GM12892 (cell line): ENCODE measurements at regions not wholly inside any gene's neighbourhood (a gene's known extent, or its start where the extent isn't known, plus 50 kb on each side); places are given as distances from the start of the nearest gene placed in this dataset.
"Not testable (repeated sequence)": the region's sequence is repeated elsewhere in the genome, so short reads cannot be mapped to it uniquely, and the experiment has no call there.

Experiments used
- DNase-seq: peaks from one replicate; pipeline ENCODE4 v3.0.0; 2011; ENCODE audit not compliant: insufficient read length
- FAIRE-seq: peaks from 2 replicates; lab custom pipeline; 2011; peaks lifted over from hg19 to GRCh38; lab: Jason Lieb, UNC
- POLR2A ChIP-seq: IDR thresholded peaks from 2 replicates; pipeline ENCODE4 v1.6.1; 2011; ENCODE audit warnings: low read depth, low read length, control low read depth
- POLR2AphosphoS5 ChIP-seq: IDR thresholded peaks from 2 replicates; pipeline ENCODE4 v1.6.1; 2011; ENCODE audit warnings: low read depth, low read length, control low read depth
- TAF1 ChIP-seq: IDR thresholded peaks from 2 replicates; pipeline ENCODE4 v1.6.1; 2011; ENCODE audit warnings: low read depth, mild to moderate bottlenecking, control low read depth, low read length, borderline replicate concordance

- DNase-seq, result no peak
- no peak for TF ChIP-seq POLR2AphosphoS5
- no peak for TF ChIP-seq TAF1
- no peak for TF ChIP-seq POLR2A
- no peak for FAIRE-seq
Observed at GRCh38 chr21:27795418-27795817, 828.5 kb upstream of the ADAMTS5 start.

- FAIRE-seq, result no peak
- TF ChIP-seq POLR2AphosphoS5 (no peak), POLR2A (no peak), TAF1 (no peak)
- no peak for DNase-seq
Observed at GRCh38 chr21:27793901-27794300, 827.0 kb upstream of the ADAMTS5 start.

- FAIRE-seq (no peak), DNase-seq (no peak)
- TF ChIP-seq POLR2AphosphoS5 (no peak), TAF1 (no peak), POLR2A (no peak)
Observed at GRCh38 chr21:27787046-27787445, 820.2 kb upstream of the ADAMTS5 start.

- TF ChIP-seq POLR2A (no peak), POLR2AphosphoS5 (no peak), TAF1 (no peak)
- DNase-seq, result no peak
- no peak for FAIRE-seq
Observed at GRCh38 chr21:27779606-27780005, 812.7 kb upstream of the ADAMTS5 start.

- TF ChIP-seq POLR2AphosphoS5 (no peak), TAF1 (no peak), POLR2A (no peak)
- no peak for FAIRE-seq
- DNase-seq, result no peak
Observed at GRCh38 chr21:27776925-27777553, 810.2 kb upstream of the ADAMTS5 start.

- DNase-seq, result no peak
- FAIRE-seq, result no peak
- TF ChIP-seq POLR2AphosphoS5 (no peak), TAF1 (no peak), POLR2A (no peak)
Observed at GRCh38 chr21:27772816-27773215, 805.9 kb upstream of the ADAMTS5 start.

- no peak for DNase-seq
Observed at GRCh38 chr21:27771938-27772483, 805.1 kb upstream of the ADAMTS5 start.

GRCh38 chr21:27769763-27770162 lies 802.9 kb upstream of the ADAMTS5 start:
- FAIRE-seq (no peak), DNase-seq (no peak)
- TF ChIP-seq POLR2AphosphoS5 (no peak), POLR2A (no peak), TAF1 (no peak)

More at GRCh38 chr21:27771938-27772483, 805.1 kb upstream of the ADAMTS5 start:
- TF ChIP-seq TAF1, result no peak
- TF ChIP-seq POLR2AphosphoS5, result no peak
- TF ChIP-seq POLR2A, result no peak
- FAIRE-seq, result no peak

GRCh38 chr21:27768046-27768637 lies 801.3 kb upstream of the ADAMTS5 start:
- FAIRE-seq, DNase-seq: not testable (repeated sequence)

- DNase-seq (no peak), FAIRE-seq (no peak)
- TF ChIP-seq POLR2AphosphoS5 (no peak), TAF1 (no peak), POLR2A (no peak)
Observed at GRCh38 chr21:27764056-27764455, 797.2 kb upstream of the ADAMTS5 start.

- DNase-seq (no peak), FAIRE-seq (no peak)
- TF ChIP-seq POLR2A (no peak), TAF1 (no peak)
Observed at GRCh38 chr21:27761623-27762022, 794.7 kb upstream of the ADAMTS5 start.

GRCh38 chr21:27759820-27760219 lies 792.9 kb upstream of the ADAMTS5 start:
- DNase-seq (no peak), FAIRE-seq (no peak)

More at GRCh38 chr21:27759820-27760219, 792.9 kb upstream of the ADAMTS5 start:
- TF ChIP-seq POLR2AphosphoS5 (no peak), TAF1 (no peak), POLR2A (no peak)
